COR-L47 (cell line): ENCODE measurements at regions not wholly inside any gene's neighbourhood (a gene's known extent, or its start where the extent isn't known, plus 50 kb on each side); places are given as distances from the start of the nearest gene placed in this dataset.

Source experiments
- DNase-seq: peaks from one replicate; lab custom pipeline; 2025; lab: John Stamatoyannopoulos, UW

DNA sequence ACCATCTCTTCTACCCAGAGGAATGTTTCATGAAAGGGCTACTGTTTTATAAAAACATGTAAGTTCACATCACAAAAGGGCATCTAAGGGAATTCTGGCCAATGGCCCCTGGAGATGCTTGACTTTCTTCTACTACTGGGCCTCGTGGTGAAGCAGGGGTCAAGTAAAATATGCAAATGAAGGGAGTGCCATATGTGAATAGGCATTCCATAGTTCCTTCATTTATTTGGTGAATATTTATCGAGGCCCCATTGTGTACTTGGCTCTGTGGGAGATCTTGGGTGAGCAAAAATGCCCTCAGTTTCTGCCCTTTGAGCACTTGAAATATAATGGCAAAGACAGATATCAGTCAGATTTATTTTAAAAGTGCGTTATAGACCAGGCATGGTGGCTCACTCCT, 101.3 kb upstream of the CACNA2D3 start:
- DNase-seq, result no peak

GRCh38 chr3:54020436-54020835, 101.9 kb upstream of the CACNA2D3 start:
- DNase-seq, result no peak

DNA sequence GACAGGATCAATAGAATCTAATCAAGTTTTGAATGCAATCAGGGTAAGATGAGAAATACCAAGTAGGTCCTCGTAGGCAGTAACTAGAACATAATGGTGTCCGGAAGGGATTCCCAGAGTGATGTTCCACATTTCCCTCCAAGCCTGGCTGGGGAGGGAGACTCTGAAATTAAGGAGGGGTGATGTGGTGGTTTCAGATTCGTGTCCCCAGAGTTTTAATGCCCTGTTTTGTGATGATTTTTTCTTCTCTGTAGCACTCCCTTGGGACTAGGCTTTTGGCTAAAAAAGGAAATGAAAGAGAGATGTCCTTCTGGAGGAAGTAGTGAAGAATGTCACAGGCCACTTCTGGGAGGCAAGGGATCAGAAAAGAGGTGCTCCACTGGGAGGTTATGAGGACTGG, 108.3 kb upstream of the CACNA2D3 start:
- DNase-seq, result no peak

GRCh38 chr3:54008744-54009143, 113.6 kb upstream of the CACNA2D3 start:
- DNase-seq, result no peak

GRCh38 chr3:54008099-54008498, 114.3 kb upstream of the CACNA2D3 start:
- DNase-seq, result no peak

DNA sequence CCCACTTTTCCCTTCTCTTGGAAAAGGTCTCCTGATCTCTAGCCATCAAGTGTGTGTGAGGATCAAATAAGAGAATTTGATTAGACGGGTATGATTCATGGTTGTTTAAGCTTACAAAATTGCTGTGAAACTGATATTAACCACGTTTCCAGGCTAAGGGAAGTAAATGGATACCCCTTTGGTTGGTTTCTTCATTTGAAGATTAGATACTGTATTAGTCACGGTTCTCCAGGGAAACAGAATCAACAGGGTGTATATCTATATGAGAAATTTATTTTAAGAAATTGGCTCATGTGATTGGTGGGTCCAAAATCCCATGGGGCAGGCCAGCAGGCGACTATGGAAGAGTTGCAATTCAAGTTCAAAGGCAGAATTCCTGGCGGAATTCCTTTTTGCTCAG, 112.7 kb upstream of the SELENOK start:
- no peak for DNase-seq

DNA sequence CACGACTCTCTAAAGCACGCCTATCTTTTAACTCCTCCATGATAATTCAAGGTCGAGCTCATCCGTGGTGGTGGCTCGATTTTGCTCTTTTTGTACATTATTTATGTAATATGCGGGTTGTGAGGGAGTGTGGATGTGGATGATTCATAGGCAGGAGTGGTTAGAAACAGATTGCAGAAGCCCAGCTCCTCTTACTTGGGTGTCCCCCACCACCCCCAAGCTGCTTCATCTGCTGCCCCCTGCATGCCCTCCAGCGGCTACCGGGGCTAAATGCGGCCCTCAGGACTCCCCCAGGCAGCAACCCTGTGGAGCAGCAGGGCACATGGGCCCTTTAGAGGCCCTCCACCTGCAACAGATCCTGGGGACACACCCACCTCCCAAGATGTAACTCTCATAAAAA, 111.5 kb upstream of the SELENOK start:
- DNase-seq, result no peak

DNA sequence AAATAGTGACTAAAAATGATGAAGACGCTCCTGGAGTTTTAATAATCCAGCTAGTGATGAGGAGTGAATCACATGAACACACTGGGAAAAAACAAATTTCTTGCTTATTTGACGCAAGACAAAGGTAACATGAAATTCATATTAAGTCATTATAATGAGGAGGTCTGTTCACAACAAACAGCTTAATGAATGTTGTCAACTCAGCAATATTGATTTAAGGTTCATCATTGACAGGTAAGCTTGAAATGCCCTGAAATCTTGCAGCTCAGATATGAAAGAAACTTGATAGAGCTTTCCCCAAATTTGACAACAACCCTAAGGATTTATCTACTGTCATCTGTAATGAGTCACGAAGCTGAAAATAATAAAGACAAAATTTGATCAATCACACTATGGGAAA, 108.1 kb upstream of the SELENOK start:
- no peak for DNase-seq

GRCh38 chr3:53998980-53999379, 107.3 kb upstream of the SELENOK start:
- DNase-seq, result no peak

- no peak for DNase-seq
Measured at GRCh38 chr3:53997476-53997875, 105.8 kb upstream of the SELENOK start.

DNA sequence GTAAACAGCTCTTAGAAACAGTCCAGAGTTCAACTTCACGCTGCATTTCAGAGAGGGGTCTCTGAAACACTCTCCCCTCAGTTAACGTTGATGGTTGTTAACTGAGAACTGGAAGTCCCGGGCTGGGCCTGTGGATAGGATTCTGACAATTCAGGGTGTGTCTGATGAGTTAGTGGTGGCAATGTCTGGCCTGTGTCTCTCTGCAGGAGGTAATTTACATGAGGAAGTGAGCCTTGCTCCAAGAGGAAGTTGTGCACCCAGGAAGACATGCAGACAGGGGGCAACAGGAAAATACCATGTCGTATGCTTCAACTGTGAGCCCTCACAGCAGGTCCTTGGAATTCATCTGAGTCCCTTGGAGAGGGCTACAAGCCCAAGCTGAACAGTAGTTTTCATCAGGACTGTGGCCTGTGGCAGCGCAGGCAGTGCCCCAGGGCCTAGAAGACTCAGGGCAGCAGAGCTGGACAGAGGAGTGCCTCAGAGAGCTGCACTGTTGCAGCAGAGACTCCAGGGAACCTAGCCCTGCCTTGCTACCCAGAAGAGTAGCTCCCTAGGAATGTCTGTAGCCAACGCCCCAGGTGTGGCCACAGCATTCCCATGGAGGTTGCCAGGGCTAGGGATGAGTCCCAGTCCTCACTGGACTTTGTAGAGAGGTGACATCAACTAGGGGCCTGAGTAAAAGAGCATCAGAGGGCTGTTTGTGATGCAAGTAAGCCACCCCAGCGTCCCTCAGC, 104.6 kb upstream of the SELENOK start:
- DNase-seq, result no peak

GRCh38 chr3:53994986-53995603, 103.4 kb upstream of the SELENOK start:
- no peak for DNase-seq

DNA sequence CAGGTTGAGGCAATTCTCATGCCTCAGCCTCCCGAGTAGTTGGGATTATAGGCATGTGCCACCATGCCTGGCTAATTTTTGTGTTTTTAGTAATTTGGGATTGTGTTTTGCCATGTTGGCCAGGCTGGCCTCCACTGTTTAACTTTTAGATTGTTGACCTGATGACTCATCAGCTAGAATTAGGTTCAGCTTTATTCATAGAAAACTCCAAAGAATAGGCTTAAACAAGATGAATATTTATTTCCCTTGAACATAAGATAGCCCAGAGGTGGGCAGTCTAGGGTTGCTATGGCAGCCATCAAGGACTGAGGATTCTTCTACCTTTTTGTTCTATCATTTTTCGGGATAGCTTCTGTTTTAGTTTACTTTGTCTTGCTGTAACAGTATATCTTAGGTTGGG, 99.6 kb upstream of the SELENOK start:
- DNase-seq, result no peak

DNA sequence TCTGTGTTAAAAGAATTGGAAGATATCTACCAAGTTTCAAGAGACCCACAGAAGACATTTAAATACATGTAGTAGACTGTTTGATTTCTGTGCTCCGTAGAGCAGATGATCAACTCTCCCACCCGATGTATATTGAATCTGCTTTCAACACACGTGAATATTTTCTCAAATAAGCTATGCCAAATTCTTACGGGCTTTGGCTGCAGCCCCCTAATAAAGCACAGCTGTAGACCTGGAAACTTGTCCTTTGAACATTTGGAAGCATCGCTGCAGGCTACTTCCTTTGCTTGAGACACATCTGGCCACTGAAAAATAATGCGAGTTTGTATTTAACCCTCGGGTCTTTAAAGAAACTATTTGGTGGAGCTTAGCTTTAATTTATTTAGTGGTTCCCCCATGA, 98.3 kb upstream of the SELENOK start:
- no peak for DNase-seq

- no peak for DNase-seq
Measured at GRCh38 chr3:53989451-53989850, 97.8 kb upstream of the SELENOK start.

DNA sequence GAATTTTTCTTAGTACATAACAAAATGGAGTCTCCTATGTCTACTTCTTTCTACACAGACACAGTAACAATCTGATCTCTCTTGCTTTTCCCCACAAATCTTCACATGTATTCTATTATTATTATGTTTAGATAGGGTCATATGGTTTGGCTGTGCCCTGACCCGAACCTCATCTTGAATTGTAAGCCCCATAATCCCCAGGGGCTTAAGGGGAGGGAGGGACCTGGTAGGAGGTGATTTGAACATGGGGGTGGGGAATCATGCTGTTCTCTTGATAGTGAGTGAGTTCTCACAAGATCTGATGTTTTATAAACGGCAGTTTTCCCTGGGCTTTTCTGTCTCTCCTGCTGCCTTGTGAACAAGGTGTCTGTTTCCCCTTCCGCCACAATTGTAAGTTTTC, 86.7 kb upstream of the SELENOK start:
- no peak for DNase-seq

DNA sequence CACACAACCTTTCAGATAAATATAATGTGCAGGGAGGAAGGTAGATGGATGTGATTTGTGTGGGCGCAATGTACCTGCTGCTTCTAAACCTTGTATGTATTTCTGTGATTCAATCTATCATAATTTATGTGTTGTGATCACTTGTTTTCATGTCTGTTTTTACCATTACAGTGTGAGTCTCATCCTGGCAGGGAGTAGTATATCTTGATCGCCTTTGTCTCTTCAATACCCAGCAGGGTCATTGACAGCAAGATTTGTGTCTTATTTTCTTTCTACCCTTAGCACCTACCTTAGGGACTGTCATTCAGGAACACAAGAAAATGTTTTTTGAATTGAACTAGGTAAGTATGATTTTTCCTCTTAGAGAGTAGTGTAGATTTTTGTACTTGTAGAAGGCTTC, 83.7 kb upstream of the SELENOK start:
- DNase-seq, result no peak

DNA sequence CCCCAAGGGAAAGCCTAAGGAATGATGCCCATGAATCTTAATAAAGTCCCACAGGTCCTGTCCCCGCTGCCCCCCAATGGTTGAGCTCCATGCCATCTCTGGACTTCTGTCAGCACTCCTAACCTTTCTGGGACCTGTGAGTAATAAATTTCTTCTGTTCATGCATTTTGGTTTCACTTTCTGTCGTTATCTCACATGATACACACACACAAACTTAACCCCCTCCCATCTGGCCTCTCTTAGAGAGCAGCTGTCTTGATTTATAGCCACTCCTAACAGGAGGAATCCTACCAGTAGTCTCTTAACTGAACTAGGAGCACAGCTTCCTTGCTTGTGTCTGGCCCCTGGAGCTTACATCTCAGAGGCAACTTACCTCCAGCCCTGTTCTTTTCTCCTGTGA, 82.7 kb upstream of the SELENOK start:
- DNase-seq, result no peak

GRCh38 chr3:53973905-53974304, 82.2 kb upstream of the SELENOK start:
- DNase-seq, result no peak

- no peak for DNase-seq
Measured at GRCh38 chr3:53970661-53971060, 79.0 kb upstream of the SELENOK start.

DNA sequence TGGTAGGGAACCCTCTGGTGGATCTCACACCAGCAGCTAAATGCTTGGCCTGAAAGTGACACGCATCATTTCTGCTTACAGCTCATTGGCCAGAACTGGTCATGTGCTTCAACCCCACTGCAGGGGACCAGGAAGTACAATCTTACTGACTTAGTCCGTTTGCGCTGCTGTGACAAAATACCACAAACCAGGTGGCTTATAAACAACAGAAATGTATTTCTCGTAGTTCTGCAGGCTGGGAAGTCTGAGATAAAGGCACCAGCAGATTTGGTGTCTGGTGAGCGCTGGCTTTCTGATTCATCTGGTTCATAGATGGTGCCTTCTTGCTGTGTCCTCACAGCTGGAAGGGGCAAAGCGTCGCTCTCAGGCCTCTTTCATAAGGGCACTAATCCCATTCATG, 77.4 kb upstream of the SELENOK start:
- DNase-seq, result no peak

- DNase-seq, result no peak
Measured at GRCh38 chr3:53965291-53965690, 73.6 kb upstream of the SELENOK start.

DNA sequence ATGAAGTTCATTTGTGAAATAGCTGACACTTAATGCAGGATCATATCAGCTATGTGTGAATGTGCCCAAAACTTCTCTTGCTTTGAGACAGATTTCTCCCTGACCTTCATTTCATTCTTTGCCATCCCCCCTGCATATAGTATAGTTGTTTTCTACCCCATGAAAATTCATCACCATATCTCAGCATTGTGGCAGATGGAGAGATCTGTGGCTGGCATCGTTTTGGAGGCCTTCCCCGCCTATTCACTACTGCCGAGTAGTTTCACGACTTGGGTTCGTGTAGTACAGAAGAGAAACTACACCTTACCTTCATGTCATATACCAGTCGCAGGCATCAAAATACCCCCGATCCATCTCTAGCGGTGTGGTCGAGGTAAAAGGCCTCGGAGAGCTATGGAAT, 66.2 kb upstream of the SELENOK start:
- no peak for DNase-seq

GRCh38 chr3:53956586-53956985, 64.9 kb upstream of the SELENOK start:
- no peak for DNase-seq
